H9 (cell line): ENCODE measurements at regions not wholly inside any gene's neighbourhood (a gene's known extent, or its start where the extent isn't known, plus 50 kb on each side); places are given as distances from the start of the nearest gene placed in this dataset.

Experiments used
- DNase-seq: peaks from one replicate; pipeline ENCODE4 v3.0.0-alpha.2; 2017
- H2AFZ ChIP-seq: one replicate; pipeline ENCODE4 v1.6.1; 2013; ENCODE audit warnings: mild to moderate bottlenecking, low read length, control low read depth, moderate library complexity
- H2AK5ac ChIP-seq: 2 replicates; pipeline ENCODE4 v1.6.1; 2013; ENCODE audit warnings: low read length, control low read depth, mixed read lengths; ENCODE audit not compliant: insufficient read length
- H2BK120ac ChIP-seq: one replicate; pipeline ENCODE4 v1.6.1; 2013; ENCODE audit warnings: low read depth, mild to moderate bottlenecking, low read length, control low read depth, inconsistent platforms; ENCODE audit not compliant: poor library complexity, severe bottlenecking
- H2BK12ac ChIP-seq: 2 replicates; pipeline ENCODE4 v1.6.1; 2013; ENCODE audit warnings: low read length, control low read depth, mixed read lengths, low read depth; ENCODE audit not compliant: insufficient read length
- H2BK15ac ChIP-seq: 2 replicates; pipeline ENCODE4 v1.6.1; 2013; ENCODE audit warnings: low read depth, low read length, control low read depth
- H2BK20ac ChIP-seq: one replicate; pipeline ENCODE4 v1.6.1; 2013; ENCODE audit warnings: low read depth, mild to moderate bottlenecking, low read length, control low read depth, inconsistent platforms; ENCODE audit not compliant: poor library complexity, severe bottlenecking
- H2BK5ac ChIP-seq: 2 replicates; pipeline ENCODE4 v1.6.1; 2013; ENCODE audit warnings: low read length, control low read depth, mixed read lengths; ENCODE audit not compliant: insufficient read length
- H3K14ac ChIP-seq: 2 replicates; pipeline ENCODE4 v1.6.1; 2013; ENCODE audit warnings: low read length, control low read depth; ENCODE audit not compliant: insufficient read depth
- H3K18ac ChIP-seq: 2 replicates; pipeline ENCODE4 v1.6.1; 2013; ENCODE audit warnings: low read depth, mild to moderate bottlenecking, mixed read lengths, low read length, control low read depth; ENCODE audit not compliant: insufficient read length
- H3K23ac ChIP-seq: 2 replicates; pipeline ENCODE4 v1.6.1; 2013; ENCODE audit warnings: low read length, control low read depth, mixed read lengths, low read depth; ENCODE audit not compliant: insufficient read length
- H3K23me2 ChIP-seq: 2 replicates; pipeline ENCODE4 v1.6.1; 2013; ENCODE audit warnings: low read depth, mild to moderate bottlenecking, mixed read lengths, low read length, control low read depth; ENCODE audit not compliant: insufficient read length, poor library complexity, severe bottlenecking
- H3K27ac ChIP-seq: 2 replicates; pipeline ENCODE4 v1.5.1; 2013; ENCODE audit warnings: low read length, control low read depth, mixed read lengths, low read depth; ENCODE audit not compliant: insufficient read length
- H3K27me3 ChIP-seq: 2 replicates; pipeline ENCODE4 v1.6.1; 2013; ENCODE audit warnings: low read length, control low read depth, inconsistent platforms; ENCODE audit not compliant: insufficient read depth
- H3K4ac ChIP-seq: 2 replicates; pipeline ENCODE4 v1.6.1; 2013; ENCODE audit warnings: low read depth, mild to moderate bottlenecking, control low read depth, inconsistent platforms, low read length, moderate library complexity
- H3K4me1 ChIP-seq: 2 replicates; pipeline ENCODE4 v1.6.1; 2013; ENCODE audit warnings: low read length, control low read depth, inconsistent platforms; ENCODE audit not compliant: insufficient read depth
- H3K4me2 ChIP-seq: 2 replicates; pipeline ENCODE4 v1.6.1; 2013; ENCODE audit warnings: low read length, control low read depth, mixed read lengths; ENCODE audit not compliant: insufficient read length, insufficient read depth
- H3K56ac ChIP-seq: 2 replicates; pipeline ENCODE4 v1.6.1; 2013; ENCODE audit warnings: low read depth, mild to moderate bottlenecking, mixed read lengths, low read length, control low read depth; ENCODE audit not compliant: insufficient read length
- H3K79me1 ChIP-seq: 2 replicates; pipeline ENCODE4 v1.6.1; 2013; ENCODE audit warnings: low read depth, mild to moderate bottlenecking, moderate library complexity, low read length, control low read depth, inconsistent platforms; ENCODE audit not compliant: insufficient read depth, poor library complexity, severe bottlenecking
- H3K79me2 ChIP-seq: 2 replicates; pipeline ENCODE4 v1.6.1; 2013; ENCODE audit warnings: low read length, control low read depth, inconsistent platforms; ENCODE audit not compliant: insufficient read depth
- H3K9ac ChIP-seq: 2 replicates; pipeline ENCODE4 v1.6.1; 2013; ENCODE audit warnings: low read length, control low read depth, mixed read lengths; ENCODE audit not compliant: insufficient read length; ENCODE audit errors: extremely low read depth
- H3K9me3 ChIP-seq: one replicate; pipeline ENCODE4 v1.6.1; 2013; ENCODE audit warnings: low read depth, low read length, inconsistent platforms; ENCODE audit not compliant: control insufficient read depth
- H3T11ph ChIP-seq: one replicate; pipeline ENCODE4 v1.6.1; 2013; ENCODE audit warnings: mild to moderate bottlenecking, low read length, control low read depth, inconsistent platforms
- H4K20me1 ChIP-seq: one replicate; pipeline ENCODE4 v1.6.1; 2013; ENCODE audit not compliant: control insufficient read depth, insufficient read length, insufficient read depth
- H4K5ac ChIP-seq: 2 replicates; pipeline ENCODE4 v1.6.1; 2013; ENCODE audit warnings: low read depth, mild to moderate bottlenecking, mixed read lengths, low read length, control low read depth; ENCODE audit not compliant: insufficient read length
- H4K8ac ChIP-seq: replicated peaks from 2 replicates; pipeline ENCODE4 v1.6.1; 2013; ENCODE audit warnings: low read length, control low read depth, mixed read lengths, low read depth; ENCODE audit not compliant: insufficient read length
- H4K91ac ChIP-seq: 2 replicates; pipeline ENCODE4 v1.6.1; 2013; ENCODE audit warnings: low read depth, mild to moderate bottlenecking, moderate library complexity, mixed read lengths, low read length, control low read depth; ENCODE audit not compliant: insufficient read length
- H3K27ac Mint-ChIP-seq, 3 experiments: 2 replicates in 2 of 3; 3 replicates in 1 of 3; pipeline ENCODE4 v1.8.0; 2020 to 2021; ENCODE audit warnings: mixed read lengths in 3 of 3, mild to moderate bottlenecking in 1 of 3, moderate library complexity in 1 of 3
- H3K27me3 Mint-ChIP-seq: 2 replicates; pipeline ENCODE4 v1.8.0; 2021; ENCODE audit warnings: low read depth, mild to moderate bottlenecking, moderate library complexity, mixed read lengths
- H3K36me3 Mint-ChIP-seq, 3 experiments: 2 replicates in 2 of 3; 3 replicates in 1 of 3; pipeline ENCODE4 v1.8.0; 2020 to 2021; ENCODE audit warnings: low read depth in 3 of 3, mixed read lengths in 3 of 3; ENCODE audit not compliant: insufficient read depth in 1 of 3
- H3K4me1 Mint-ChIP-seq, 2 experiments: 2 replicates each; pipeline ENCODE4 v1.8.0; 2020; ENCODE audit warnings: mixed read lengths in 2 of 2
- H3K4me3 Mint-ChIP-seq, 2 experiments: 2 replicates in 1 of 2; 3 replicates in 1 of 2; pipeline ENCODE4 v1.8.0; 2020 to 2021; ENCODE audit warnings: mild to moderate bottlenecking in 2 of 2, mixed read lengths in 2 of 2, moderate library complexity in 1 of 2
- H3K9me3 Mint-ChIP-seq, 2 experiments: 2 replicates in 1 of 2; 3 replicates in 1 of 2; pipeline ENCODE4 v1.8.0; 2020; ENCODE audit warnings: mild to moderate bottlenecking in 2 of 2, mixed read lengths in 2 of 2, moderate library complexity in 1 of 2
- WGBS: extraction: QIAGEN DNeasy Blood & Tissue Kit; methylation state at CpG from one replicate; pipeline ENCODE4 v1.1.7; 2013; ENCODE audit warnings: missing lambda C conversion rate, low lambda C conversion rate, mixed read lengths; ENCODE audit not compliant: insufficient read length; ENCODE audit errors: extremely low coverage; 5-methylcytosine and 5-hydroxymethylcytosine counted together
- TF ChIP-seq, protein P1 (sequence below): fragments of 200-600 bp; sonication (generic); conservative IDR thresholded peaks from 3 replicates; pipeline ENCODE4 v1.8.0; 2021; ENCODE audit warnings: antibody characterized with exemption, mild to moderate bottlenecking

DNA sequence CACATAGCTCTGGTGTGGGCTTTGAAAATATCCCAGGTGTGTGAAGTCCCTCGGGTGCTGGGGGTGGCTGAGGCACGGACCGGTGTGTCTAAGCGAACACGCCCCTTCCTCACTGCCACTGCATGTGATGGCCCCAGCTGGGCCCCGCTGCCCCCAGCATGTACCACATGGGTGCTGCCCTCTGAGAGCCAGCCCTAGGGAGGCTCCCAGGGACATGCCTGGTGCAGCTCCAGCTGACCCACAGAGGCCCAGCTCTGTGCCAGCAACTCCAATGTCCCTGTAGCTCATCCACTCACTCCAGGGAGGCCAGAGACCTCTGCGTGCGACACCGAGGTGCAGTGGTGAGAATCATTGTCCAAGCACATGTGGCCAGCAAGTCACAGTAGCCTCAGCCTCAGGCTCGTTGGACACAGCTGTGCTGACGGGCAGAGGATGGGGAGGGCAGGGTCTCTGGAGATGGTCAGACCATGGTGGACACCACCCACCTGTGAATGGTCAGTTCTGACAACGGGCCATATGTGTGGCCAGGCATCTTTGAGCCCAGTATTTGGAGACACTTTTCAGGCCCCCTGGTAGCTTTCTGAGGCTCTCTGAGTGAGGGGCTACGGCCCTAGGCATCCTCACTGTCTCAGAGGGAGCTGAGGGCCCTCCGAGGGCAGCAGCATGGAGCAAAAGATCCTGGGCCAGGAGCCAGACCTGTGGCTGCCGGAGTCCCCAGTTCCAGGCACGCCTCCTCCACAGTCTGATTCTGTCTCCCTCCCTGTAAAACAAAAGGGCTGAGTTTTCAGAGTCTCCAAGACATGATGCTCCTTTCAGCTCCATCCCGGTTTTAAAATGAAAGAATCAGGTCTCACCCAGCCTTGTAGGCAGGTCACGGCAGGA, 220.7 kb downstream of the NDUFA10 start:
- Histone ChIP-seq H2AK5ac (no peak overlapping the region), H4K8ac (no peak overlapping the region), H3K79me2 (no peaks in the 10 kb centered on the region), H3K23ac (no peak overlapping the region), H3K79me1 (no peaks in the 10 kb centered on the region), H3K4me1 (no peaks in the 10 kb centered on the region), H3K23me2 (no peaks in the 10 kb centered on the region), H2BK120ac (no peak overlapping the region), H3K9ac (no peak overlapping the region), H2AFZ (no peak overlapping the region), H3K9me3 (no peaks in the 10 kb centered on the region), H3K4ac (no peak overlapping the region), H4K91ac (no peak overlapping the region), H3K27ac (no peak overlapping the region), H3K14ac (no peak overlapping the region), H3K4me2 (no peak overlapping the region), H4K5ac (no peak overlapping the region), H2BK20ac (no peak overlapping the region), H4K20me1 (no peaks in the 10 kb centered on the region), H3K18ac (no peak overlapping the region), H2BK15ac (no peak overlapping the region), H3T11ph (no peak overlapping the region), H2BK5ac (no peak overlapping the region), H3K27me3 (no peaks in the 10 kb centered on the region), H3K56ac (no peak overlapping the region), H2BK12ac (no peak overlapping the region)
- no peak overlapping the region for H3K4me3 Mint-ChIP-seq
- TF ChIP-seq, protein P1, sequence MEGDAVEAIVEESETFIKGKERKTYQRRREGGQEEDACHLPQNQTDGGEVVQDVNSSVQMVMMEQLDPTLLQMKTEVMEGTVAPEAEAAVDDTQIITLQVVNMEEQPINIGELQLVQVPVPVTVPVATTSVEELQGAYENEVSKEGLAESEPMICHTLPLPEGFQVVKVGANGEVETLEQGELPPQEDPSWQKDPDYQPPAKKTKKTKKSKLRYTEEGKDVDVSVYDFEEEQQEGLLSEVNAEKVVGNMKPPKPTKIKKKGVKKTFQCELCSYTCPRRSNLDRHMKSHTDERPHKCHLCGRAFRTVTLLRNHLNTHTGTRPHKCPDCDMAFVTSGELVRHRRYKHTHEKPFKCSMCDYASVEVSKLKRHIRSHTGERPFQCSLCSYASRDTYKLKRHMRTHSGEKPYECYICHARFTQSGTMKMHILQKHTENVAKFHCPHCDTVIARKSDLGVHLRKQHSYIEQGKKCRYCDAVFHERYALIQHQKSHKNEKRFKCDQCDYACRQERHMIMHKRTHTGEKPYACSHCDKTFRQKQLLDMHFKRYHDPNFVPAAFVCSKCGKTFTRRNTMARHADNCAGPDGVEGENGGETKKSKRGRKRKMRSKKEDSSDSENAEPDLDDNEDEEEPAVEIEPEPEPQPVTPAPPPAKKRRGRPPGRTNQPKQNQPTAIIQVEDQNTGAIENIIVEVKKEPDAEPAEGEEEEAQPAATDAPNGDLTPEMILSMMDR, result no peak
- peak; percentile 11 for DNase-seq
- H3K36me3 Mint-ChIP-seq, result no peaks in the 10 kb centered on the region; a peak in 1 of 7 replicates
- peaks cover 0 to 7% of the 10 kb centered on the region in 2 experiments; a peak in 3 of 5 replicates for H3K9me3 Mint-ChIP-seq
- no peak overlapping the region for H3K27ac Mint-ChIP-seq
- H3K27me3 Mint-ChIP-seq, result peaks cover 9% of the 10 kb centered on the region
- no CpG with 5 or more reads among the region's 18 CpGs for WGBS
- H3K4me1 Mint-ChIP-seq, result peaks cover 5 to 8% of the 10 kb centered on the region in 2 experiments
